ENCODE measurements at regions not wholly inside any gene's neighbourhood (a gene's known extent, or its start where the extent isn't known, plus 50 kb on each side); places are given as distances from the start of the nearest gene placed in this dataset.

- DNase-seq (ENCODE audit: low read depth): no peak
Observed at GRCh38 chr12:107553211-107553765, 132.3 kb upstream of the PWP1 start.

GRCh38 chr12:107554941-107555340, 130.7 kb upstream of the PWP1 start:
- no peak for DNase-seq (ENCODE audit: low read depth)

GRCh38 chr12:107557026-107557425, 128.6 kb upstream of the PWP1 start:
- no peak for DNase-seq (ENCODE audit: low read depth)

GRCh38 chr12:107557589-107558100, 128.0 kb upstream of the PWP1 start:
- no peak for DNase-seq (ENCODE audit: low read depth)

- no peak for DNase-seq (ENCODE audit: low read depth)
Observed at GRCh38 chr12:107558141-107558815, 127.3 kb upstream of the PWP1 start.

GRCh38 chr12:107558816-107559382, 126.7 kb upstream of the PWP1 start:
- no peak for DNase-seq (ENCODE audit: low read depth)

GRCh38 chr12:107560165-107560898, 125.3 kb upstream of the PWP1 start:
- DNase-seq (ENCODE audit: low read depth): no peak

GRCh38 chr12:107560899-107561285, 124.7 kb upstream of the PWP1 start:
- DNase-seq (ENCODE audit: low read depth): no peak

GRCh38 chr12:107564946-107565345, 120.7 kb upstream of the PWP1 start:
- DNase-seq (ENCODE audit: low read depth): no peak

- DNase-seq (ENCODE audit: low read depth): no peak
Observed at GRCh38 chr12:107565551-107565950, 120.0 kb upstream of the PWP1 start.

- no peak for DNase-seq (ENCODE audit: low read depth)
Observed at GRCh38 chr12:107567876-107568619, 117.6 kb upstream of the PWP1 start.

GRCh38 chr12:107568718-107569117, 116.9 kb upstream of the PWP1 start:
- no peak for DNase-seq (ENCODE audit: low read depth)

- DNase-seq (ENCODE audit: low read depth): no peak
Observed at GRCh38 chr12:107570721-107571120, 114.9 kb upstream of the PWP1 start.

- no peak for DNase-seq (ENCODE audit: low read depth)
Observed at GRCh38 chr12:107571492-107571891, 114.1 kb upstream of the PWP1 start.

GRCh38 chr12:107574691-107575090, 110.9 kb upstream of the PWP1 start:
- no peak for DNase-seq (ENCODE audit: low read depth)

- DNase-seq (ENCODE audit: low read depth): no peak
Observed at GRCh38 chr12:107580750-107581618, 104.6 kb upstream of the PWP1 start.

GRCh38 chr12:107581619-107582015, 104.0 kb upstream of the PWP1 start:
- no peak for DNase-seq (ENCODE audit: low read depth)

GRCh38 chr12:107583551-107583950, 102.0 kb upstream of the PWP1 start:
- no peak for DNase-seq (ENCODE audit: low read depth)

GRCh38 chr12:107584563-107584962, 101.0 kb upstream of the PWP1 start:
- DNase-seq (ENCODE audit: low read depth): no peak

- DNase-seq (ENCODE audit: low read depth): no peak
Observed at GRCh38 chr12:107586256-107586970, 99.2 kb upstream of the PWP1 start.

- DNase-seq (ENCODE audit: low read depth): no peak
Observed at GRCh38 chr12:107590413-107590812, 95.2 kb upstream of the PWP1 start.

Measured in non-pigmented ciliary epithelial cell (primary cell).